DND-41 (cell line): ENCODE measurements at regions not wholly inside any gene's neighbourhood (a gene's known extent, or its start where the extent isn't known, plus 50 kb on each side); places are given as distances from the start of the nearest gene placed in this dataset.

Experiments
- ATAC-seq: fragments of 200-7000 bp; cut with Tn5 transposase; 3 replicates; pipeline ENCODE4 v1.9.1; 2021; ENCODE audit warnings: low read depth; ENCODE audit not compliant: insufficient read depth
- DNase-seq: peaks from one replicate; pipeline ENCODE4 v3.0.0-alpha.2; 2020
- H2AFZ ChIP-seq: 2 replicates; pipeline ENCODE4 v1.6.0; 2012; ENCODE audit warnings: low read depth, low read length
- H3K27ac ChIP-seq: 2 replicates; pipeline ENCODE4 v1.5.1; 2012; ENCODE audit warnings: low read length, inconsistent platforms
- H3K27me3 ChIP-seq: fragments of 200-600 bp; sonication (generic); 2 replicates; pipeline ENCODE4 v1.6.0; 2012; ENCODE audit warnings: low read length, mild to moderate bottlenecking, inconsistent platforms; ENCODE audit not compliant: insufficient read depth, poor library complexity
- H3K36me3 ChIP-seq: 2 replicates; pipeline ENCODE4 v1.5.1; 2012; ENCODE audit warnings: low read length, inconsistent platforms; ENCODE audit not compliant: insufficient read depth
- H3K4me1 ChIP-seq: 2 replicates; pipeline ENCODE4 v1.5.1; 2012; ENCODE audit warnings: mild to moderate bottlenecking, low read length; ENCODE audit not compliant: insufficient read depth
- H3K4me2 ChIP-seq: 2 replicates; pipeline ENCODE4 v1.6.0; 2012; ENCODE audit warnings: mild to moderate bottlenecking, moderate library complexity, low read length, inconsistent platforms; ENCODE audit not compliant: insufficient read depth
- H3K4me3 ChIP-seq, 2 experiments: fragments of 200-600 bp in 1 of 2; shearing (Covaris generic) in 1 of 2; 2 replicates each; pipeline ENCODE4 v1.5.1; 2012 to 2016; ENCODE audit warnings: inconsistent platforms in 2 of 2, low read length in 2 of 2, mild to moderate bottlenecking in 2 of 2, low read depth in 1 of 2, moderate library complexity in 1 of 2
- H3K79me2 ChIP-seq: 2 replicates; pipeline ENCODE4 v1.6.0; 2012; ENCODE audit warnings: low read length, inconsistent platforms; ENCODE audit not compliant: insufficient read depth
- H3K9ac ChIP-seq: 2 replicates; pipeline ENCODE4 v1.6.0; 2012; ENCODE audit warnings: low read depth, mild to moderate bottlenecking, inconsistent platforms, low read length, moderate library complexity
- H3K9me3 ChIP-seq: 2 replicates; pipeline ENCODE4 v1.5.1; 2012; ENCODE audit warnings: low read length, moderate library complexity, mild to moderate bottlenecking, inconsistent platforms; ENCODE audit not compliant: insufficient read depth, severe bottlenecking
- H4K20me1 ChIP-seq: 2 replicates; pipeline ENCODE4 v1.6.0; 2012; ENCODE audit warnings: low read length; ENCODE audit not compliant: insufficient read depth
- EZH2 ChIP-seq: IDR thresholded peaks from 3 replicates; pipeline ENCODE4 v1.6.1; 2012; ENCODE audit warnings: borderline replicate concordance, low read depth, mild to moderate bottlenecking, moderate library complexity, low read length, inconsistent platforms; ENCODE audit not compliant: severe bottlenecking
- TF ChIP-seq, protein P1 (sequence below): IDR thresholded peaks from 2 replicates; pipeline ENCODE4 v1.5.1; 2012; ENCODE audit warnings: borderline replicate concordance, low read length, moderate library complexity, mild to moderate bottlenecking; ENCODE audit not compliant: poor library complexity, severe bottlenecking; ENCODE audit errors: extremely low read depth

DNA sequence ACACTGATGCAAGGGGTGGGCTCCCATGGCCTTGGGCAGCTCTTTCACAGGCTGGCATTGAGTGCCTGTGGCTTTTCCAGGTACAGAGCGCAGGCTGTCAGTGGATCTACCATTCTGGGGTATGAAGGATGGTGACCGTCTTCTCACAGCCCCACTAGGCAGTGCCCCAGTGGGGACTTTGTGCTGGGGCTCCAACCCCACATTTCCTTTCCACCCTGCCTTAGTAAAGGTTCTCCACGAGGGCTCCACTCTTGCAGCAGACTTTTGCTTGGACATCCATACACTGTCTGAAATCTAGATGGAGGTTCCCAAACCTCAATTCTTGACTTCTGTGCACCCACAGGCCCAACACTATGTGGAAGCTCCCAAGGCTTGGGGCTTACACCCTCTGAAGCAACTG is 107.9 kb upstream of the ECI2 start:
- Histone ChIP-seq H3K4me2 (no peak overlapping the region), H4K20me1 (no peaks in the 10 kb centered on the region), H3K4me3 (no peak overlapping the region), H3K9me3 (peaks cover 8% of the 10 kb centered on the region), H3K27ac (no peak overlapping the region), H3K27me3 (peaks cover 2% of the 10 kb centered on the region), H3K4me1 (no peaks in the 10 kb centered on the region), H2AFZ (no peak overlapping the region), H3K9ac (no peak overlapping the region), H3K79me2 (no peaks in the 10 kb centered on the region), H3K36me3 (no peaks in the 10 kb centered on the region)
- TF ChIP-seq, protein P1, sequence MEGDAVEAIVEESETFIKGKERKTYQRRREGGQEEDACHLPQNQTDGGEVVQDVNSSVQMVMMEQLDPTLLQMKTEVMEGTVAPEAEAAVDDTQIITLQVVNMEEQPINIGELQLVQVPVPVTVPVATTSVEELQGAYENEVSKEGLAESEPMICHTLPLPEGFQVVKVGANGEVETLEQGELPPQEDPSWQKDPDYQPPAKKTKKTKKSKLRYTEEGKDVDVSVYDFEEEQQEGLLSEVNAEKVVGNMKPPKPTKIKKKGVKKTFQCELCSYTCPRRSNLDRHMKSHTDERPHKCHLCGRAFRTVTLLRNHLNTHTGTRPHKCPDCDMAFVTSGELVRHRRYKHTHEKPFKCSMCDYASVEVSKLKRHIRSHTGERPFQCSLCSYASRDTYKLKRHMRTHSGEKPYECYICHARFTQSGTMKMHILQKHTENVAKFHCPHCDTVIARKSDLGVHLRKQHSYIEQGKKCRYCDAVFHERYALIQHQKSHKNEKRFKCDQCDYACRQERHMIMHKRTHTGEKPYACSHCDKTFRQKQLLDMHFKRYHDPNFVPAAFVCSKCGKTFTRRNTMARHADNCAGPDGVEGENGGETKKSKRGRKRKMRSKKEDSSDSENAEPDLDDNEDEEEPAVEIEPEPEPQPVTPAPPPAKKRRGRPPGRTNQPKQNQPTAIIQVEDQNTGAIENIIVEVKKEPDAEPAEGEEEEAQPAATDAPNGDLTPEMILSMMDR, result no peak
- no peak for TF ChIP-seq EZH2
- ATAC-seq, result no peak
- DNase-seq, result no peak

DNA sequence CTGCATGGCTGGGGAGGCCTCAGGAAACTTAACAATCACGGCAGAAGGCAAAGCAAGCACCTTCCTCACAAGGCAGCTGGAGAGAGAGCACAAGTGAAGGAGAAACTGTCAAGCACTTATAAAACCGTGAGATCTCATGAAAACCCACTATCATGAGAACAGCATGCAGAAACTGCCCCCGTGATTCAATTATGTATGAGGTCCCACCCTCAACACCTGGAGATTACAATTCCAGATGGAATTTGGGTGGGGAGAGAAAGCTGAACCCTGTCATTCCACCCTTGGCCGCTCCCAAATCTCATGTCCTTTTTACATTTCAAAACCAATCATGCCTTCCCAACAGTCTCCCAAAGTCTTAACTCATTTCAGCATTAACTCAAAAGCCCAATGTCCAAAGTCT is 107.2 kb upstream of the ECI2 start:
- peaks cover 6% of the 10 kb centered on the region for H3K27me3 ChIP-seq
- no peaks in the 10 kb centered on the region for H3K79me2 ChIP-seq
- H3K36me3 ChIP-seq, result no peaks in the 10 kb centered on the region
- no peak overlapping the region for H3K9ac ChIP-seq
- H4K20me1 ChIP-seq, result no peaks in the 10 kb centered on the region
- no peak overlapping the region for H3K4me2 ChIP-seq
- TF ChIP-seq, protein P1, result no peak
- no peak for TF ChIP-seq EZH2
- DNase-seq, result no peak
- H3K27ac ChIP-seq, result no peak overlapping the region
- peaks cover 8% of the 10 kb centered on the region for H3K9me3 ChIP-seq
- H2AFZ ChIP-seq, result no peak overlapping the region
- no peaks in the 10 kb centered on the region for H3K4me1 ChIP-seq
- H3K4me3 ChIP-seq, result no peak overlapping the region
- no peak for ATAC-seq

DNA sequence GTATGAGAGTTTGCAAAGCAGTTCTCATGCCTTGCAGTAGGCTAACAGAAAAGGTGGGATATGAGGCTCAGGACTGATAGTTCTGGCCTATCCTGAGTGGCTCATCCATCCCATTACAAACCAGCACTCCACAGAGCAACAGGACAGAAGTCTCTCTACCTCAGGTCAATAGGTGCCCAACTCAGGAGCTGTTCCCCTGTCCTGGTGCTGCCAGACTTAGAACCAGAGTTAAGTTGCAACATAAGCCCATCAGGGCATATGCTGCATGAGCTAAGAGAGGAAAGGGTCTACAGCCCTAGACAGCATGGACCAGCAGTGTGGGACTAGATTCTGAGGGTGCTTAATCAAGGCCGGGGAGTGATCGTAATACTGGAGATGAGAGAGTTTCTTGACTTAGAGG is 104.8 kb upstream of the ECI2 start:
- no peak for DNase-seq
- Histone ChIP-seq H3K4me2 (no peak overlapping the region), H3K27me3 (peaks cover 9% of the 10 kb centered on the region), H3K36me3 (no peaks in the 10 kb centered on the region), H3K9ac (no peak overlapping the region), H3K4me1 (no peaks in the 10 kb centered on the region), H3K79me2 (no peaks in the 10 kb centered on the region), H2AFZ (no peak overlapping the region), H4K20me1 (no peaks in the 10 kb centered on the region), H3K9me3 (peaks cover 8% of the 10 kb centered on the region), H3K4me3 (no peak overlapping the region), H3K27ac (no peak overlapping the region)
- TF ChIP-seq EZH2, result no peak
- TF ChIP-seq, protein P1, result no peak
- ATAC-seq, result no peak

DNA sequence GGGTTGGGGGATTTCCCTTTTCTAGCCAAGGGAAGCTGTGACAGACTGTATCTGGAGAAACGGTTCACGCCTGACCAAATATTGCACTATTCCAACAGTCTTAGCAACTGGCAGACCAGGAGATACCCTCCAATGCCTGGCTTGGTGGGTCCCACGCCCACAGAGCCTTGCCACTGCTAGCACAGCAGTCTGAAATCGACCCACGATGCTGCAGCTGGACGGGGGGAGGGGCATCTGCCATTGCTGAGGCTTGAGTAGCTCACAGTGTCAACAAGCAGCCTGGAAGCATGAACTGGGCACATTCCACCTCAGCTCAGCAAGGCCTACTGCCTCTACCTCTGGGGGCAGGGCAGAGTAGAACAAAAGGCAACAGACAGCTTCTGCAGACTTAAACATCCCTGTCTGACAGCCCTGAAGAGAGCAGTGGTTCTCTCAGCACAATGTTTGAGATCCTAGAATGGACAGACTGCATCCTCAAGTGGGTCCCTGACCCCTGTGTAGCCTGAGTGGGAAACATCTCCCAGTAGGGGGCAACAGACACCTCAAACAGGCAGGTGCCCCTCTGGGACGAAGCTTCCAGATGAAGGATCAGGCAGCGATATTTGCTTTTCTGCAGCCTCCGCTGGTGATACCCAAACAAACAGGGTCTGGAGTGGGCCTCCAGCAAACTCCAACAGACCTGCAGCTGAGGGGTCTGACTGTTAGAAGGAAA is 89.9 kb upstream of the ECI2 start:
- no peak overlapping the region for H3K4me2 ChIP-seq
- no peaks in the 10 kb centered on the region for H4K20me1 ChIP-seq
- H3K36me3 ChIP-seq, result no peaks in the 10 kb centered on the region
- ATAC-seq, result no peak
- H3K4me1 ChIP-seq, result no peaks in the 10 kb centered on the region
- H3K27me3 ChIP-seq, result no peaks in the 10 kb centered on the region
- no peak for TF ChIP-seq EZH2
- TF ChIP-seq, protein P1, result no peak
- H2AFZ ChIP-seq, result no peak overlapping the region
- H3K4me3 ChIP-seq, result no peak overlapping the region
- no peak overlapping the region for H3K9ac ChIP-seq
- no peaks in the 10 kb centered on the region for H3K9me3 ChIP-seq
- H3K27ac ChIP-seq, result no peak overlapping the region
- no peaks in the 10 kb centered on the region for H3K79me2 ChIP-seq
- DNase-seq, result no peak
